HFFc6 (cell line): ENCODE measurements at regions not wholly inside any gene's neighbourhood (a gene's known extent, or its start where the extent isn't known, plus 50 kb on each side); places are given as distances from the start of the nearest gene placed in this dataset.

Experiments used
- DNase-seq: peaks from one replicate; pipeline ENCODE4 v3.0.0-alpha.2; 2018
- H3K27ac Mint-ChIP-seq: 2 replicates; pipeline ENCODE4 v1.8.0; 2020; ENCODE audit warnings: mild to moderate bottlenecking, mixed read lengths
- H3K27me3 Mint-ChIP-seq: 2 replicates; pipeline ENCODE4 v1.8.0; 2021; ENCODE audit warnings: mild to moderate bottlenecking, moderate library complexity, mixed read lengths; ENCODE audit not compliant: insufficient read depth
- H3K36me3 Mint-ChIP-seq: 2 replicates; pipeline ENCODE4 v1.8.0; 2021; ENCODE audit warnings: low read depth, mixed read lengths
- H3K4me1 Mint-ChIP-seq: 2 replicates; pipeline ENCODE4 v1.8.0; 2020; ENCODE audit warnings: low read depth, mixed read lengths
- H3K4me3 Mint-ChIP-seq: 2 replicates; pipeline ENCODE4 v1.8.0; 2020; ENCODE audit warnings: mild to moderate bottlenecking, moderate library complexity, mixed read lengths
- H3K9me3 Mint-ChIP-seq: 2 replicates; pipeline ENCODE4 v1.8.0; 2020; ENCODE audit warnings: mild to moderate bottlenecking, mixed read lengths
- TF ChIP-seq, protein P1 (sequence below): fragments of 200-600 bp; sonication (generic); IDR thresholded peaks from 2 replicates; pipeline ENCODE4 v1.5.0; 2021; ENCODE audit warnings: antibody characterized with exemption, mild to moderate bottlenecking

GRCh38 chrX:125778261-125778660 lies 387.8 kb downstream of the DCAF12L2 start:
- Mint-ChIP-seq H3K27me3 (no peaks in the 10 kb centered on the region), H3K4me1 (no peaks in the 10 kb centered on the region), H3K9me3 (peaks cover 10% of the 10 kb centered on the region; the same call in 1 of the 2 replicates), H3K36me3 (no peaks in the 10 kb centered on the region), H3K4me3 (no peak overlapping the region), H3K27ac (no peak overlapping the region)
- TF ChIP-seq, protein P1, sequence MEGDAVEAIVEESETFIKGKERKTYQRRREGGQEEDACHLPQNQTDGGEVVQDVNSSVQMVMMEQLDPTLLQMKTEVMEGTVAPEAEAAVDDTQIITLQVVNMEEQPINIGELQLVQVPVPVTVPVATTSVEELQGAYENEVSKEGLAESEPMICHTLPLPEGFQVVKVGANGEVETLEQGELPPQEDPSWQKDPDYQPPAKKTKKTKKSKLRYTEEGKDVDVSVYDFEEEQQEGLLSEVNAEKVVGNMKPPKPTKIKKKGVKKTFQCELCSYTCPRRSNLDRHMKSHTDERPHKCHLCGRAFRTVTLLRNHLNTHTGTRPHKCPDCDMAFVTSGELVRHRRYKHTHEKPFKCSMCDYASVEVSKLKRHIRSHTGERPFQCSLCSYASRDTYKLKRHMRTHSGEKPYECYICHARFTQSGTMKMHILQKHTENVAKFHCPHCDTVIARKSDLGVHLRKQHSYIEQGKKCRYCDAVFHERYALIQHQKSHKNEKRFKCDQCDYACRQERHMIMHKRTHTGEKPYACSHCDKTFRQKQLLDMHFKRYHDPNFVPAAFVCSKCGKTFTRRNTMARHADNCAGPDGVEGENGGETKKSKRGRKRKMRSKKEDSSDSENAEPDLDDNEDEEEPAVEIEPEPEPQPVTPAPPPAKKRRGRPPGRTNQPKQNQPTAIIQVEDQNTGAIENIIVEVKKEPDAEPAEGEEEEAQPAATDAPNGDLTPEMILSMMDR: no peak
- DNase-seq: no peak

DNA sequence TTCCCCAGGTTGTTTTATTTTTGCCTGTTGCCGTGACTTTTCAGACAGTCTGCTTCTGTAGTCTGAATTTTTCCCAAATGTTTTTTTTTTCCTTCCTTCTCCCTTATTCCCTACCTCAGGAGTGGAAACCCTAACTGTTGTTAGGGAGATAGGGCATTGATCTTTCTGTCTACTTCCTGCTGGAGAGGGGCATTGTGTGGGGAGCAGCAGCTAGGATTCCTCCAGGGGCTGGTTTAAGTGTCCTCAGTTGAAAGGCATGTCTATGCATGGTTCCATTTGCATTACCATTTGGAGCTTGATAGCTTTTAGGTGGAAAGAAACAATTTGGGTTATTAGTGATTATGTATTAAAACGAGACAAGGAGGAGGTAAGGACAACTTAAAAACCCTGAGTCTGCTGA lies 383.9 kb downstream of the DCAF12L2 start:
- H3K27me3 Mint-ChIP-seq: no peaks in the 10 kb centered on the region
- H3K27ac Mint-ChIP-seq: no peak overlapping the region
- H3K36me3 Mint-ChIP-seq: no peaks in the 10 kb centered on the region
- peaks cover 10% of the 10 kb centered on the region; the same call in 1 of the 2 replicates for H3K9me3 Mint-ChIP-seq
- no peaks in the 10 kb centered on the region for H3K4me1 Mint-ChIP-seq
- no peak for DNase-seq
- no peak overlapping the region for H3K4me3 Mint-ChIP-seq
- TF ChIP-seq, protein P1: no peak

DNA sequence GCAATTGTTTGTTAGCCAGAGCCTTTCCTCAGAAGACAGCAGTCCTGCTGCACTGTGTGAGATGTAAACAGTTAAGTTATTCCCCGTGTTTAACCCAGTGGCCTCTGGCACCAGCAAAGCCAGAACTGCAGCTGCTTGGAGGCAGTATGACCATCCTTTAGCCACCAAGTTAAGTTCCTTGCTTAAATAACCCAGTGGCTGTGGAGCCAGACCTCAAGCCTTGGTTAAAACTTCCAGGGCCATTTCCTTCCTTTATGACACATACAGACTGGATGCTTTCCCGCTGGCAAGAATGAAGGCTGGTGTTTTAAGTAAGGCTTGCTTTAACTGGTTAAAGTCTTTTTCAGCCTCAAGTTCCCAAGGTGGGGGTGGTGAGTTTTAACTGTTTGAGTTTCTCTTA lies 379.8 kb downstream of the DCAF12L2 start:
- Mint-ChIP-seq H3K9me3 (peaks cover 7% of the 10 kb centered on the region), H3K4me3 (no peak overlapping the region), H3K4me1 (no peaks in the 10 kb centered on the region), H3K27ac (no peak overlapping the region), H3K36me3 (no peaks in the 10 kb centered on the region), H3K27me3 (no peaks in the 10 kb centered on the region)
- DNase-seq: no peak
- TF ChIP-seq, protein P1: no peak

DNA sequence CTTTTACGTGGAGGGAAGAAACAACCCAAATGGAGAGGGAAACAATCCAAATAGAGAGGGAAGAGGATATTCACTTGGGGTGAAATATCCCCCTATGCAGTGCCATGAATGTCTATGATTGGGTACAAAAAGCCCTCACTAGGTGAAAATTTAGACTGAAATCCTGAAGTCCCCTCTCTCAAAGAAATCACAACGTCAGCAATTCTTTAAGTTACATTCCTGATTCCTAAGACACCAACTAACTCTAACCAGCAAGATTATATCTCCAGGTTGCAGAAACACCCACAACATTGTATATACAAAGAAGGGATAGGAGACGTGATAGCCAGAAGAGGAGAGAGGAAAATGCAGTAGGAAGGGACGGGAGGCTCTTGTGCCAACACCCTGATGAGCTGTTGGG lies 374.3 kb downstream of the DCAF12L2 start:
- Mint-ChIP-seq H3K27me3 (no peaks in the 10 kb centered on the region), H3K36me3 (no peaks in the 10 kb centered on the region), H3K4me3 (no peak overlapping the region)

GRCh38 chrX:125810856-125811255 lies 355.2 kb downstream of the DCAF12L2 start:
- Mint-ChIP-seq H3K27me3 (no peaks in the 10 kb centered on the region), H3K36me3 (no peaks in the 10 kb centered on the region), H3K27ac (no peak overlapping the region), H3K9me3 (peaks cover 8% of the 10 kb centered on the region; the same call in 1 of the 2 replicates), H3K4me3 (no peak overlapping the region), H3K4me1 (no peaks in the 10 kb centered on the region)
- no peak for DNase-seq
- TF ChIP-seq, protein P1: no peak

More for the DNA sequence above, 374.3 kb downstream of the DCAF12L2 start:
- TF ChIP-seq, protein P1: no peak
- DNase-seq: no peak
- H3K27ac Mint-ChIP-seq: no peak overlapping the region
- H3K4me1 Mint-ChIP-seq: no peaks in the 10 kb centered on the region
- H3K9me3 Mint-ChIP-seq: peaks cover 11% of the 10 kb centered on the region

- H3K9me3 Mint-ChIP-seq: peaks cover 24% of the 10 kb centered on the region
These were observed 340.0 kb downstream of the DCAF12L2 start for GRCh38 chrX:125826080-125826479.

More at GRCh38 chrX:125826080-125826479, 340.0 kb downstream of the DCAF12L2 start:
- DNase-seq: no peak
- no peaks in the 10 kb centered on the region for H3K4me1 Mint-ChIP-seq
- no peaks in the 10 kb centered on the region; the same call in 1 of the 2 replicates for H3K27me3 Mint-ChIP-seq
- no peaks in the 10 kb centered on the region for H3K36me3 Mint-ChIP-seq
- H3K27ac Mint-ChIP-seq: no peak overlapping the region
- no peak overlapping the region for H3K4me3 Mint-ChIP-seq
- TF ChIP-seq, protein P1: no peak
